Progenitor cell of endocrine pancreas (in vitro differentiated cells): ENCODE measurements at regions not wholly inside any gene's neighbourhood (a gene's known extent, or its start where the extent isn't known, plus 50 kb on each side); places are given as distances from the start of the nearest gene placed in this dataset.

Source experiments
- DNase-seq: peaks from one replicate; pipeline ENCODE4 v3.0.0; 2021; ENCODE audit warnings: low spot score; ENCODE audit not compliant: unreplicated experiment
- H3K27ac Mint-ChIP-seq: 2 replicates; pipeline ENCODE4 v1.8.0; 2021; ENCODE audit warnings: mild to moderate bottlenecking, moderate library complexity, mixed read lengths
- H3K27me3 Mint-ChIP-seq: 2 replicates; pipeline ENCODE4 v1.8.0; 2021; ENCODE audit warnings: mixed read lengths
- H3K36me3 Mint-ChIP-seq: 2 replicates; pipeline ENCODE4 v1.8.0; 2022; ENCODE audit warnings: mixed read lengths; ENCODE audit not compliant: insufficient read depth
- H3K4me1 Mint-ChIP-seq: 2 replicates; pipeline ENCODE4 v1.8.0; 2021; ENCODE audit warnings: low read depth, mixed read lengths
- H3K4me3 Mint-ChIP-seq: 2 replicates; pipeline ENCODE4 v1.8.0; 2021; ENCODE audit warnings: low read depth, mild to moderate bottlenecking, moderate library complexity, mixed read lengths
- H3K9me3 Mint-ChIP-seq: 2 replicates; pipeline ENCODE4 v1.8.0; 2021; ENCODE audit warnings: low read depth, mixed read lengths
- TF ChIP-seq, protein P1 (sequence below): fragments of 200-600 bp; sonication (generic); IDR thresholded peaks from one replicate; pipeline ENCODE4 v1.5.0; 2021; ENCODE audit warnings: antibody characterized with exemption, mild to moderate bottlenecking; ENCODE audit not compliant: unreplicated experiment

DNA sequence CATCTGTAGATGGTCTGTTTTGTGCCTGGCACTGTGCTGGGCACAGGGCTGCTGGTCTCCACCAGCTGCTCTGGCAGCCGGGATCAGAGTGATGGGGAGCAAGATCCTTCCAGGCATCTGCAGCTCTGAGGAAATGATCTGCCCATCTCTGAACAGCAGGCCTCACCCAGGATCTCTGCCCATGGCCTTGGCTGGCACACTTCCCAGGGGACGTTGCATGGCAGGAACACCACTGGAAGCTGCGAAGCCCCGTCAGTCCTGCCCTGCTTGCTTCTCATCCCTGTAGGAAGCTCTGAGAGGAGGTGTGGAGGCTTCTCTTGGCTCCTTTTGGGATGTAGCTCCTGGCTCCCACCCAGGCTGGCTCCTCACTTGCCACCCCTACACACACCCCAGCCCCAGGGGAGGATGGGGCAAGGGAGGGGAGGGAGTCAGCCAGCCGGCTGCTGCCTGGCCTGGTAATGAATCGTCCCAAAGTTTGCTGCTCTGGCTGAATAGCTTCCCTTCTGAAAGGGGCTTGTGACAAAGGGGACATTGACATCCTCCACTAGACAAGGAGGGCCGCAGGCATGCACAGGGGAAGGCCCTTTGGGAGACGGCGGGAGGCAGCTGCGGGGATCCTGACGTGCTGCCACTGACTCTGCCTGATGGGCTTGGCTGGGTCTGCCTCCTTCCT, 108.9 kb downstream of the VEGFA start:
- Mint-ChIP-seq H3K4me3 (no peak overlapping the region), H3K36me3 (no peaks in the 10 kb centered on the region), H3K4me1 (peaks cover 42% of the 10 kb centered on the region), H3K27ac (no peak overlapping the region), H3K27me3 (no peaks in the 10 kb centered on the region), H3K9me3 (no peaks in the 10 kb centered on the region)
- DNase-seq: no peak
- TF ChIP-seq, protein P1, sequence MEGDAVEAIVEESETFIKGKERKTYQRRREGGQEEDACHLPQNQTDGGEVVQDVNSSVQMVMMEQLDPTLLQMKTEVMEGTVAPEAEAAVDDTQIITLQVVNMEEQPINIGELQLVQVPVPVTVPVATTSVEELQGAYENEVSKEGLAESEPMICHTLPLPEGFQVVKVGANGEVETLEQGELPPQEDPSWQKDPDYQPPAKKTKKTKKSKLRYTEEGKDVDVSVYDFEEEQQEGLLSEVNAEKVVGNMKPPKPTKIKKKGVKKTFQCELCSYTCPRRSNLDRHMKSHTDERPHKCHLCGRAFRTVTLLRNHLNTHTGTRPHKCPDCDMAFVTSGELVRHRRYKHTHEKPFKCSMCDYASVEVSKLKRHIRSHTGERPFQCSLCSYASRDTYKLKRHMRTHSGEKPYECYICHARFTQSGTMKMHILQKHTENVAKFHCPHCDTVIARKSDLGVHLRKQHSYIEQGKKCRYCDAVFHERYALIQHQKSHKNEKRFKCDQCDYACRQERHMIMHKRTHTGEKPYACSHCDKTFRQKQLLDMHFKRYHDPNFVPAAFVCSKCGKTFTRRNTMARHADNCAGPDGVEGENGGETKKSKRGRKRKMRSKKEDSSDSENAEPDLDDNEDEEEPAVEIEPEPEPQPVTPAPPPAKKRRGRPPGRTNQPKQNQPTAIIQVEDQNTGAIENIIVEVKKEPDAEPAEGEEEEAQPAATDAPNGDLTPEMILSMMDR: no peak

DNA sequence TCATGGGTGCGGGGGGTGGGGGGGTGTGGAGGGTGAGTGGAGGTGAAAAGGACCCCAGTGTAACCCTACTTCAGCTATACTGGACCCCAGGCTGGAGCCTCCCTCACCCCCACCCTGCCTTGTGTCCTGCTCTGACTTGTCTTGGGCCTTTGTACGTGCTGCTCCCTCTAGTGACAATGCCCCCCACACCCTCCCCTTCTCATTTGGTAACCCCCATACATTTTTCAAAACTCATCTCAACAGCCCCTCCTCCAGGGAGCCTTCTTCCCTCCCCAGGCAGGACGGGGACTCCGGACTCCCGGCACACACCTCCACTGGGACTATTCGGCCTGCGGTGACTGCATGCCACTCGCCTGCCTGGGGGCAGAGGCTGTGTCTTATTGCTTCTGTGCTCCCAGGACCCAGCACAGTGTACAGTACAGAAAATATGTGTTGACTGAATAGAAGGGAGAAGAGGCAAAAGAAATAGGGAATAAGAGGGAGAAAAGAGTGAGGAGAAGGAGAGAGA, 108.2 kb downstream of the VEGFA start:
- no peaks in the 10 kb centered on the region for H3K27me3 Mint-ChIP-seq
- TF ChIP-seq, protein P1: no peak
- H3K36me3 Mint-ChIP-seq: no peaks in the 10 kb centered on the region
- H3K9me3 Mint-ChIP-seq: no peaks in the 10 kb centered on the region
- no peak for DNase-seq
- no peak overlapping the region for H3K4me3 Mint-ChIP-seq
- peak overlapping the region; percentile 74 for H3K27ac Mint-ChIP-seq
- H3K4me1 Mint-ChIP-seq: peaks cover 50% of the 10 kb centered on the region

DNA sequence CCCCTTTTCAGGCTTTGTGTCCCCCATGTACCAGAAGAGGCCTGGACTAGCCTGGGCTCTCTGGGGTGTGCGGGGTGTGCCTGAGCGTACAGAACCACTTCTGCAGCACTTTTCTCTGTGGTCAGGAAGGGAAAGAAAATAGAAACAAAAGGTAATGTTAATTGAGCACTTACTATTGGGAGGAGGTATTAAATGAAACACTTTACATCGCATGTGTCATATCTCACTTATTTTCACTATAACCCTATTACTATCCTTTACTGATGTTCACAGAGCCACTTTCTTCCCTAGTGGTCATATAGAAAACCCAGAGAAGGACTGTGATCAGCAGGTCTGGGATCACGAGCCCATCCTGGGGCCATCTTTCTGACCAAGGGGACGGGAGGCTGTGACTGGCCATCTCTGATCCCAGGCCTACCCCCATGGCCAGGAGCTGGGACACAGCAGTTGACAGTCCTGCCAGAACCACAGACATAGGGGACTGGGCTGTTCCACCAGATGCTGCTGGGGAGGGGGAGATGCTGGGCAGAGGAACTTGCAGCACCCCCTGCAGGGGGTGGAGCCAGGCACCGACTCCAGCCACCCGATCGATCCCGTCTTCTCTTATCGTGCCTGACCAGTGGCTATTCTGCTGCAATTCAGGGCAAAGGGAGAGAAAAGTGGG, 107.6 kb downstream of the VEGFA start:
- Mint-ChIP-seq H3K27ac (no peak overlapping the region), H3K36me3 (no peaks in the 10 kb centered on the region), H3K9me3 (no peaks in the 10 kb centered on the region), H3K27me3 (no peaks in the 10 kb centered on the region), H3K4me1 (peaks cover 53% of the 10 kb centered on the region), H3K4me3 (no peak overlapping the region)
- TF ChIP-seq, protein P1: peak; percentile 11
- no peak for DNase-seq

DNA sequence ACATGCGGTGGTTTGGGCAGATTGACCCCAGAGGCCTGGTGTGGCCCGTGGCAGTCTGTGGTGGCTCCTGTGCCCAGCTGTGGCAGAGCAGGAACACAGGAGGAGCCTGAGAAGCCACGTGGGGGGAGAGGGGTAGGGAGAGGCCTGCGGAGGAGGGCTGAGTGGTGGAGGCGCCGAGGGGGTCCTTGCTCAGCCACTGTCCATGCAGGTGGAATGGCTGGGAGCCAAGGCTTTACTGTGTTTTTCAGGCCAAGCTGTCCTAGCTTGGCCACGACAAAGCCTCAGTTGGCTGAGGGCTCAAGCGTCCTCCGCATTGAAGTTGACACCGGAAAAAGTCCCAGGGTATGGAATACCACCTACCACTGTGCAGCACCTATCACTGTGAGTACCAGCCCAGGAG, 107.0 kb downstream of the VEGFA start:
- H3K9me3 Mint-ChIP-seq: no peaks in the 10 kb centered on the region
- DNase-seq: no peak
- H3K4me3 Mint-ChIP-seq: no peak overlapping the region
- H3K36me3 Mint-ChIP-seq: no peaks in the 10 kb centered on the region
- peak overlapping the region; percentile 41 for H3K27ac Mint-ChIP-seq
- H3K27me3 Mint-ChIP-seq: no peaks in the 10 kb centered on the region
- TF ChIP-seq, protein P1: no peak
- peaks cover 53% of the 10 kb centered on the region for H3K4me1 Mint-ChIP-seq

DNA sequence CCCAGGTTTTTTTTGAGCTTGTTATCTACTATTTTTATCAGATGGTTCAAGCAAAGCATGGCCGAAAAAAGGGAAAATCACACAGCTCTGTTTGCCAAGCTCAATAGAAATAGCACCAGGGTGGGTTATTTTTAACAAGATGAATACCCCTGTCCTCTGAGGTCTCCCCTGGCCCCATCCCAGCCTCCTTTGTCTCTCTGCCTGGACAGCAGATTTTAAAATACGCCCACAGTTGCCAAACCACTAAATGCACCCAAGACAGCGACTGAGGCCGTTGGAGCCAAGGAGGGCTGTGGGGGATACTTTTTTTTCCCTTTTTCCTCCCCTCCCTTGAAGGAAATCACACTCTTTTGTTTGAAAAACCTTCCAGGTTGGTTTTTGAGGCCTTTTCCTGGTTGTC, 106.6 kb downstream of the VEGFA start:
- TF ChIP-seq, protein P1: no peak
- Mint-ChIP-seq H3K4me3 (no peak overlapping the region), H3K27ac (peak overlapping the region; percentile 41), H3K9me3 (no peaks in the 10 kb centered on the region), H3K4me1 (peaks cover 53% of the 10 kb centered on the region), H3K36me3 (no peaks in the 10 kb centered on the region), H3K27me3 (no peaks in the 10 kb centered on the region)
- DNase-seq: no peak
